Mucosa of rectum (tissue), 2 donors: ENCODE measurements at regions not wholly inside any gene's neighbourhood (a gene's known extent, or its start where the extent isn't known, plus 50 kb on each side); places are given as distances from the start of the nearest gene placed in this dataset.
"Not testable (repeated sequence)": the region's sequence is repeated elsewhere in the genome, so short reads cannot be mapped to it uniquely, and the experiment has no call there.

Source experiments
- H3K27ac ChIP-seq, 2 donors: one replicate each; pipeline ENCODE4 v1.7.0; 2013; ENCODE audit warnings: inconsistent platforms in 2 of 2, low read depth in 2 of 2, low read length in 2 of 2
- H3K27me3 ChIP-seq, 2 donors: one replicate each; pipeline ENCODE4 v1.7.0; 2013; ENCODE audit warnings: low read length in 2 of 2; ENCODE audit not compliant: control insufficient read depth in 2 of 2, insufficient read depth in 2 of 2
- H3K36me3 ChIP-seq, 2 donors: one replicate each; pipeline ENCODE4 v1.7.0; 2013; ENCODE audit warnings: low read length in 2 of 2; ENCODE audit not compliant: control insufficient read depth in 2 of 2, insufficient read depth in 2 of 2
- H3K4me1 ChIP-seq, 2 donors: one replicate each; pipeline ENCODE4 v1.7.0; 2013; ENCODE audit warnings: low read length in 2 of 2, mild to moderate bottlenecking in 1 of 2; ENCODE audit not compliant: control insufficient read depth in 2 of 2, insufficient read depth in 2 of 2
- H3K4me3 ChIP-seq, 2 donors: one replicate each; pipeline ENCODE4 v1.7.0; 2013; ENCODE audit warnings: low read length in 2 of 2
- H3K9ac ChIP-seq, 2 donors: one replicate each; pipeline ENCODE4 v1.7.0; 2013; ENCODE audit warnings: low read length in 2 of 2, low read depth in 1 of 2, mild to moderate bottlenecking in 1 of 2
- H3K9me3 ChIP-seq, 2 donors: one replicate each; pipeline ENCODE4 v1.7.0; 2013; ENCODE audit warnings: low read length in 2 of 2; ENCODE audit not compliant: control insufficient read depth in 2 of 2
- donor health status: healthy.
- donor health status: Normal muscosa, but diverticular disease.

DNA sequence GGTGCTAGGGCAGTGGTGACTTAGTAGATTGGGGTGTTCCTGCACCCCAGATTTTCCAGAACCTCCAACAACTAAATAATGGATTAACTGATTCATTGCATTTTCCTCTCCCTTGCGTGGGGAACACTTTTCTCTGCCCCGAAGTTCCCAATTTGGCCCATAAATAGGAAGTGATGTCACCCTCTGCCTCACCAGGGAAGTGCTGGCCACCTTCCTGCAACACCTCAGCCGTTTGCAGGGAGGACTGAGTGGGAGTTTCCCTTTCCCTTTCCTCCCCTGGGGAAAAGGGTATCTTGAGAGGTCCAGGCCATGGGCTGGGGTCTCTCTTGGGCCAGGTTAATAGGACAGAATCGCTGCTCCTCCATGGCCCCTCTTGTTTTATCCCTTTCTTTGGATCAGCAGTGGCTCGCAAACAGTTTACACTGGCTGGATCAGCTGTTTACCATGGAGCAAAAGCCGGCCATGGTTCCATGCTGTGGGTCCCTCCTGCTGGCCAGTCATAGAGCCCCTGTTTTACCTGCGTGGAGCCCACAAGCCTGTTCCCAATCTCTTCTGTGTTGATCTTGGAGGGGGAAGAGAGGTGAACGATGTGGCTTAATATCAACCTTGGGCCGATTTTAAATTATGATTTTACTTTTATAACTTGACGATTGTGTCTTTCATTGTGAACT lies 91.6 kb upstream of the VRK1 start:
- no peak overlapping the region for H3K27ac ChIP-seq
- H3K4me1 ChIP-seq = no peaks in the 10 kb centered on the region
- peaks cover 0 to 5% of the 10 kb centered on the region in 2 donors for H3K27me3 ChIP-seq
- H3K4me3 ChIP-seq = no peak overlapping the region
- no peak overlapping the region for H3K9ac ChIP-seq
- H3K36me3 ChIP-seq = no peaks in the 10 kb centered on the region
- H3K9me3 ChIP-seq = no peaks in the 10 kb centered on the region

- Histone ChIP-seq H3K9me3 (no peaks in the 10 kb centered on the region), H3K4me3 (no peak overlapping the region), H3K27me3 (peaks cover 0 to 5% of the 10 kb centered on the region in 2 donors)
These were observed 90.3 kb upstream of the VRK1 start for GRCh38 chr14:96706893-96707292.

DNA sequence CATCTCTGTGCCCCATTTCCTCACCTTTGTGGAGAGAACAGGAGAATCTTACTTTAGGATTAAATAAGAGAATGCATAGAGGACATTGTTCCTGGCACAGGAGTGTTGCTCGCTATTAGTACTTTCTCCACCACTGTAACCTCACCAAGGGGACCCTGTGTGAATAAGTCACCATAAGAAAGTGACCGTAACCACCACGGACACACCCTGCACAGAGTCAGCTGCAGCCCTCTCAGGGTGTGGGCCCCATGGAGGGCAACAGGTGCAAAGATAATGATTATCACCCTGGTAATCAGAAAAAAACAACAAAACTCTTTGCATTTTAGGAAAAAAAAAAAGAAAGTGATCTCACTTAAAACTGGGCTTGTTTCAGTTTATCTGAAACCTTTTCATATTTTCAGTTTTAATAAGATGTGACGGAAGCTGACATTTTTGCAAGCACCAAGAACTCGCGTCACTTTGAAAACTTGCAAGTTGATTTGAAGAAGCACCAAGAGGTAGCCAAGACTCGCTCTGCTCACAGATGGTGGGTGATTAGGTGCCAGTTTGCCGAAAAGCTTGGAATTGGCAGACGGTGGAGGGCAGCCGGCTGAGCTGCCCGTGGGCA lies 87.0 kb upstream of the VRK1 start:
- no peak overlapping the region for H3K9ac ChIP-seq
- H3K9me3 ChIP-seq = no peaks in the 10 kb centered on the region
- peaks cover 0 to 5% of the 10 kb centered on the region in 2 donors for H3K27me3 ChIP-seq
- no peaks in the 10 kb centered on the region for H3K4me1 ChIP-seq
- no peaks in the 10 kb centered on the region for H3K36me3 ChIP-seq
- H3K27ac ChIP-seq = no peak overlapping the region
- H3K4me3 ChIP-seq = no peak overlapping the region

More at GRCh38 chr14:96706893-96707292, 90.3 kb upstream of the VRK1 start:
- no peaks in the 10 kb centered on the region for H3K36me3 ChIP-seq
- H3K4me1 ChIP-seq = no peaks in the 10 kb centered on the region
- H3K9ac ChIP-seq = no peak overlapping the region
- H3K27ac ChIP-seq = no peak overlapping the region

GRCh38 chr14:96711559-96712267 lies 85.5 kb upstream of the VRK1 start:
- H3K27me3 ChIP-seq = peaks cover 0 to 5% of the 10 kb centered on the region in 2 donors
- H3K4me1 ChIP-seq = no peaks in the 10 kb centered on the region

DNA sequence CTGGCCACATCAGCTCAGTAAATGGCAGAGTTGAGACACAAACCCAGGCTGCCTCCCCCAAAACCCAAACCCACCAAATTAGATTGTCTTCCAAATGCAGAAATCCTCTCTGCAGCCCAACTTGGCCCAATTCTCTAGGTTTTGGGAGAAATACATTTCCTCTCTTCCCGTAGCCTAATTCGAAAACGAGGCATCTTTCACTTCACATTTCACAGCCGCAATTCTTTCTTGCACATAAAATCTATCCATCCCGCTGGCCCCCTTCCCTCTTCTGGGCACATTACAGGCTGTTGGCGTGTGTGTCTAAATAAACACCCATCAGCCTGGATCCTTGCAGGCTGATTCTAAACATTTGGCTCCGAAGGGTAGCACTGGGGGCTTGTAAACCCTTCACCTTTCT lies 83.8 kb upstream of the VRK1 start:
- Histone ChIP-seq H3K27ac (no peak overlapping the region), H3K9me3 (no peaks in the 10 kb centered on the region), H3K4me3 (no peak overlapping the region), H3K36me3 (no peaks in the 10 kb centered on the region), H3K27me3 (peaks cover 0 to 2% of the 10 kb centered on the region in 2 donors), H3K4me1 (no peaks in the 10 kb centered on the region), H3K9ac (no peak overlapping the region)

More at GRCh38 chr14:96711559-96712267, 85.5 kb upstream of the VRK1 start:
- Histone ChIP-seq H3K36me3 (no peaks in the 10 kb centered on the region), H3K9ac (no peak overlapping the region), H3K9me3 (no peaks in the 10 kb centered on the region), H3K4me3 (no peak overlapping the region), H3K27ac (no peak overlapping the region)

- H3K27me3 ChIP-seq, H3K9me3 ChIP-seq, H3K4me3 ChIP-seq, H3K9ac ChIP-seq, H3K4me1 ChIP-seq, H3K27ac ChIP-seq, H3K36me3 ChIP-seq: not testable (repeated sequence)
These were observed 82.6 kb upstream of the VRK1 start for GRCh38 chr14:96714537-96714936.

DNA sequence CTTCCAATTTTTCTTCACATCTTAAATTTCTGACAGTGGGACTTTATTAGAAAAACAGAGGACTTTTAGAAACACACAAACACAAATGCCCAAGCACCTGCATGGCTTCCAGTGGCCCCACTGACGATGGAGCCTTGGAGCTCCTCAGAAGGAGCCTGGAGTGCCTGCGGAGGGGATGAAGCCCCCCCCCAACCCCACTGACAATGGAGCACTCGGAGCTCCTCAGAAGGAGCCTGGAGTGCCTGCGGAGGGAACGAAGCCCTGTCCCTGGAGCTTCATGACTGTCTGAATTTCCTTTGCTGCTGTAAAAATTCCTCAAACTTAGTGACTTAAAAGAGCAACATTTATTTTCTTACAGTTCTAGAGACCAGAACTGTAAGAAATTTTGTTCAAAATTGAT lies 80.1 kb upstream of the VRK1 start:
- no peaks in the 10 kb centered on the region for H3K9me3 ChIP-seq

GRCh38 chr14:96718407-96718806 lies 78.8 kb upstream of the VRK1 start:
- Histone ChIP-seq H3K4me1 (no peaks in the 10 kb centered on the region), H3K4me3 (no peak overlapping the region), H3K27ac (no peak overlapping the region), H3K36me3 (no peaks in the 10 kb centered on the region), H3K27me3 (no peaks in the 10 kb centered on the region), H3K9me3 (no peaks in the 10 kb centered on the region), H3K9ac (no peak overlapping the region)

More for the DNA sequence above, 80.1 kb upstream of the VRK1 start:
- Histone ChIP-seq H3K36me3 (no peaks in the 10 kb centered on the region), H3K27ac (no peak overlapping the region), H3K4me1 (no peaks in the 10 kb centered on the region), H3K27me3 (no peaks in the 10 kb centered on the region), H3K4me3 (no peak overlapping the region), H3K9ac (no peak overlapping the region)

- H3K36me3 ChIP-seq, H3K4me3 ChIP-seq, H3K9me3 ChIP-seq, H3K9ac ChIP-seq, H3K27me3 ChIP-seq, H3K27ac ChIP-seq, H3K4me1 ChIP-seq: not testable (repeated sequence)
These were observed 76.5 kb upstream of the VRK1 start for GRCh38 chr14:96720702-96721101.

- H3K27me3 ChIP-seq = no peaks in the 10 kb centered on the region
- no peak overlapping the region for H3K27ac ChIP-seq
- H3K9ac ChIP-seq = no peak overlapping the region
- no peaks in the 10 kb centered on the region for H3K4me1 ChIP-seq
- no peaks in the 10 kb centered on the region for H3K36me3 ChIP-seq
- no peak overlapping the region for H3K4me3 ChIP-seq
- no peaks in the 10 kb centered on the region for H3K9me3 ChIP-seq
These were observed 74.4 kb upstream of the VRK1 start for GRCh38 chr14:96722736-96723135.
